HG02973 (cell line): ENCODE measurements at regions not wholly inside any gene's neighbourhood (a gene's known extent, or its start where the extent isn't known, plus 50 kb on each side); places are given as distances from the start of the nearest gene placed in this dataset.

ENCODE experiments used
- ATAC-seq: cut with Tn5 transposase; IDR thresholded peaks from one replicate; pipeline ENCODE4 v1.9.1; 2021; ENCODE audit warnings: moderate library complexity; ENCODE audit not compliant: unreplicated experiment

DNA sequence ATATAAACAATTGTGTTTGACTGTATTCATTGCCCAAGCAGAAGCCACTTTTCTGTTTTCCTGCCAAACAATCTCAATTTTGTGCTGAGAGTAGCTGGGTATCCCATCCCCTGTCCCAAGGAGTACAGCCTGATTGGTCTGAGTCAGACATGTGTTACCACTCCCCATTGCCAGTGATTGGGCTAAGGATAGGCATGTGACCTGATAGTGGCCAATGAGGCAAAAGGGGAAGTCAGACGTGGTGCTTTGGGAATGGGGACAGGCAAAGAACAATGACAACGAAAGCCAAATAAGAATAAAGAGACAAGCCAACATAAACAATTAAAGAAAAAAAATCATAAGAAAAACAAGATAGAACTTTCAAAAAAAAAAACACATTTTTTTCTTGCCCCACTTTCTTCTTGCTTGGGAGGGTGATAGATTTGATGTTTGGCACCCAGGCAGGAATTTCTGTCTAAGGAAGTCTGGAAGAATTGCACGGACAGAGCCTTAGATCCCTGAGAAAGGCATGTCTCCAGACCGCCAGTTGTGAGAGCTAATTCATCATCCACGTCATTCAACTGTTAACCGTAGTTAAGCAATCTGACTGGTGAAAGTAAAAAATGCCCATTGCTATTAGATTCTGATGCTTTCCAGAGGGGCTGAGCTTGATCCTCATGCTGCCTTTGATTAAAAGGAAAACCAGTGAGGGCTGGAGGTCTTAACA is 626.6 kb upstream of the TMEM132C start:
- ATAC-seq = no peak

DNA sequence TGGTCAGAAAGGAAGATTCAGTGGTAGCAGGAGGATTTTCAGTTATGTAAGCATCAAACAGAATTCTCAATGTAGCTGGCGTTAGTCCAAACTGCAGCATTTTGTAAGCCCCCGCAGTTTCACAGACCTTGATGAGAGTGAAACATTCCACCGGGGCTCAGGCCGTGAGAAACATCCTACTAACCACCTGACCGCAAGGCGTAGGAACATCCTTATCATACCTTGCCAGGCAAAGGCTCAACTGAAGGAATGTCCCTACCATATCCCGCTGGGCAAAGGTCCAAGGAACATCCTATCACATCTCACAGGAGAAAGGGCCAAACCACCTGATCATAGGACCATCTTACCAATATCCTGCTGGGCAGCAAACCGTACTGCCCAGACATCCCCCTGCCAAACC is 624.8 kb upstream of the TMEM132C start:
- ATAC-seq = no peak

DNA sequence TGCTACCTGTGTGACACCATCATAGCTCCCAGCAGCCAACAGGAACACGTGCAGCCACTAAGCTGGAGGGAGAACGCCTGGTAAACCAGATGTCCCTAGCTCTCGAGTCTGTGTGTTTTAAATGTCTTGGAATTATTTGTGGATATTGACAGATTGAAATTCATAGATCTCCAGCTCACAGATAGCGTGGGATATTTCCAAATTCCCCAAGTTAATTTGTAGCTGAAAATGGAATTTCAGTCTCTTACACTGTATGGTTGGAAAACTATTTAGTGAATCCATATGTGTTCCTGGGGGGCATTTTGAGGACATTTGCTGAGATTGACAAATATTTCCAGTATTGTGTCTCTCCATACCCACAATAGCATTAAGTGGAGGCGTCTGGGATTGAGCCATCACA is 618.6 kb upstream of the TMEM132C start:
- no peak for ATAC-seq

DNA sequence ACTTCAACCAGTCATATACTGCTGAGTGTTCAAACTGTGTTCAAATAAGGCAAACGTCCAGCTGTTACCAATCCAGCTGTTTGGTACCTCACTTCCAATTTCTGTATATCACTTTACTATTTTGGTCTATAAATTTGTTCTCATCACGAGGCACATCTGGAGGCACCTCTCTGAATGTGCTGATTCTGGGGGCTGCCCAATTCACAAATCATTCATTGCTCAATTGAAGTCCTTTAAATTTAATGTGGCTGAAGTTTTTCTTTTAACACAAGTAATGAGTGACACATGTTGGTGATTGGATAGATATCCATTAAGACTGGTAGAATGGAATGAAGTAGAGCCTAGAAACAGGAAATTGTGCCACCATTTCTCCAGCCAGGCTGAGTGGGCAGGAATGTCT is 617.0 kb upstream of the TMEM132C start:
- ATAC-seq = no peak

DNA sequence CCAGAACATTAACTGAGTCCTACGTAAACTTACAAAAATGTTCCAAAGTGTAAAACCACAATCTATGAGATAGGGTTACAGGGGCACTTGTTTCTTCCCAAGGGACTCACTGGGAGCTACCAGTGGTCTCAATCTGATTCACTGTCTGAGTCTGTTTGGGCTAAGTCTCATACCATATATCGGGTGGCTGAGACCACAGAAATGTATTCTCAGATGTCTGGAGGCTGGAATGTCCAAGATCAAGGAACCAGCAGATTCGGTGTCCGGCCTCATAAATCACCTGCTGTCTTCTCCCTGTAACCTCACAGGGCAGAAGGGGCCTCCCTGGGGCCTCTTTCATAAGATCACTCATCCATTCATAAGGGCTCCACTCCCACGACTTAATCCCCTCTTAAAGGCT is 616.3 kb upstream of the TMEM132C start:
- no peak for ATAC-seq

DNA sequence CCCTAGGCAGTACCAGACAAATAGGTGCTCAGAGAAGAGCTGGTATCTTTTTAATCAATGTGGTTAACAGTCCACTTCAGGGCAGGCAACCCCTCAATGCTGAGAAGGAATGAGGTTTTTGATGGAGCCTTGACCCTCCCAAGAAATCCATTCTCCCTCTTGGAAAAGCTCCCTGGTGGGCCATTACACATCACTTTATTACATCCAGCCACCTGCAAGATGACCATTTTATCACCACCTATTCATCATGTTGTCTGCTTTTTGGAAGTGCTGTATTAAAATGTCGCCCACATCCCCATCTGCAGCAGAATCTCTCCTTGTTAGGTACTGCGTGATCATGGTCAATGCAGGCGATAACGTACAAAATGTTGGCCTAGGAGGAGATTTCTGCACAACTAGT is 614.7 kb upstream of the TMEM132C start:
- no peak for ATAC-seq

DNA sequence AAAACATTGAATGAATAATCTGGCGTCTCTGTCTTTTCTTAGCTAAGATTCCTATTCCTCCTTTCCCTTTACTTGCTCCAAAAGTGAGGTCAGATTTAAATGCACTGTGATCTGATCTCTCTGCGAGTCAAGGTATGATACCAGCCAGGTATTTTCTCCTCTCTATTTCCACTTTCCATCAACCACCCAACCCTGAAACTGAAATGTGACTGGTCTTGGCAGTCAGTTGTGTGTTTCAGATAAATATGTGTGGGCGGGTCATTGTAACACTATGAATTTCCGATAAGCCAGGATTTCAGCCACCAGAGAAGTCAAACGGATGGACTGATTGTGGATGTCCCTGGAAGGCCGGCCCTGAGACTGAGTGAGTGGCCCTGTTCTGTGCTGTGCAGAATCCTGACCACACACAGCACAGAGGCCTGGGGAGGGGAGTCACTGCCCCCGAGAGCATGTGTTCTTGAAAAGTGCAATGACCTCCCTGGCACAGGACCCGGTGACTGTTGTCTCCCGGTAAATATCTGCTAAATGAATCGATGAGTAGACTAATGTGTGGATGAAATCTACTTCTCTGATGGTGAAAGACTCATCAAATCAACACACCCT is 612.5 kb upstream of the TMEM132C start:
- ATAC-seq = no peak

DNA sequence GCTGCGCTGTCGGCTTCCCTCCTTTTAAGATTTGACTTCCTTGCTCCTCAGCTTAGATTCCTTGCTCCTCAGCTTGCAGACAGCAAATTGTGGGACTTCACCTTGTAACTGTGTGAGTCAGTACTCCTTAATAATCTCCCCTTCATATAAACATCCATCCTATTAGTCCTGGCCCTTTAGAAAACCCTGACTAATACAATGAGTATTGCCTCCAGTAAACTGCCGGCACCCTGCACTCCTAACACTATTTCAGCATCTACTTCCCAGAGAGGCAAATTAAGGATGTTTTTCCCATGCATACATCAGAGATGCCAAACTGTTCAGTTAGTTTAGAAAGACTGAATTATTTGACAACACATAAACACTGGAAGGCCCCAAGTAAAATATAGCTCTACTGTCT is 611.3 kb upstream of the TMEM132C start:
- ATAC-seq = no peak

DNA sequence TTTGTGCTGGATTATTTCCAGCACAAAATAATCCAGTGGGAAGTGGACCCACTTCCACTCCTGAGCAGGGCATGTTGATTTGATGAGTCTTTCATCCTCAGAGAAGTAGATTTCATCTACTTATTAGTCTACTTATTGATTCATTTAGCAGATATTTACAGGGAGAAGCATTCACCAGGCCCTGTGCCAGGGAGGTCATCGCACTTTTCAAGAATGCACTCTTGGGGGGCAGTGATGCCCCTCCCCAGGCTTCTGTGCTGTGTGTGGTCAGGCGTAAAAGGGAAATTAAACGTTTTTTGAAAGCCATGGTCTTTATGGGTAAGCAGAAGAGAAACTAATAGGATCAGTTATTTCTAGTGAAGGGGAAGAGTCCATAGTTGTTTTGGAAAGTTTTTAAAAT is 610.7 kb upstream of the TMEM132C start:
- no peak for ATAC-seq

DNA sequence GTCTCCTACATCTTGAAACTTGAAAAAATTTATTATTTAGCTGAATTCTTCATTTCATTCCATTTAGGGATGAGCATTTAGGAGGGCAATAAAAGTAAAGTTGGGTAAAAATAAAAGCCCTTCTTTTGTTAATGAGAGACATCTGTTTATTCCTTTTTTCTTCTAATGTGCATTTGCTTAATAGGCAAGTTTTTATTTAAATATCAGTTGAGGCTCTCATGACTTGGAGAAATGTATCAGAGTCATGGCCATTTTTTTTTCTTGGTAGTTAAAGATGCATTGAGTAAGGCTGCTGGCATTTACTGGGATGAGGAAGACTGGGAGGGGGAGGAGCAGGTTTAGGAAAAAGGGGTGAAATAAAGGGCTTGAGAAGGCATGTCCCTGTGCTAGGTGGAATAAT is 609.9 kb upstream of the TMEM132C start:
- no peak for ATAC-seq

DNA sequence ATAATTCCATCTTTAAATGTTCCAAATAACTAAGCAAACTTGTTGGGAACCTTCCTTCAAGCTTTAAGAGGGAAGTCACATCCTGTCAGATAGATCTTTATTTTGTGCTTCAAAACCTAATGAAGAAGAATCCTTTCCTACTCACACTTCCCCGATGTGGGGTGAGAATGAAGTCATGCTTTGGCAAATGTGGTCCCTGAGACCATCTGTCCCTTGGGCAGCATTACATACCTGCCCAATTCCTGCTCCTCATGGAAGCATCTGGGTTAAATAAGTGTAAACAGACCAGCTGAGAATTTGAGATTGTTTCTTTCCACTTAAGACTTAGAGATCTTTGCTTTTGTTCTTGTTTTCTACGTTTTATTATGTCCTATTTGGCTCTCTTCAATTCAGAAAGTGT is 606.0 kb upstream of the TMEM132C start:
- ATAC-seq = no peak

DNA sequence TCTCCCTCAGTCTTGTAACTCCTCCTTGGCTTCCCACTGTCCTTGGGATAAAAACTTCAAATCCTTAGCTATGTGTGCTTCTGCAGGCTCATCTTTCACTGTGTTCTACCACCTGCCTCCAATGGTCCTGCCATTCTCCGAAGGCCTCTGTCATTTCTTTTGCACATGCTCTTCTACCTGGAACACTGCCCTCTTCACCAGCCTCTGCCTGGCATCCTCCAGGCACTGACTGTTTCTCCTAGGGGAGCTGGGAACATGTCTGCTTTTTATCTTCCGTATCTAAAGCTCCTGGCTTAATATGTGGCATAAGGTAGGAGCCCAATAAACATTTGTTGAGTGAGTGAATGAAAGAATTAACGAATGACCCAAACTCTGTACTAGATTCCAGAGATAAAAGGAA is 603.3 kb upstream of the TMEM132C start:
- no peak for ATAC-seq

DNA sequence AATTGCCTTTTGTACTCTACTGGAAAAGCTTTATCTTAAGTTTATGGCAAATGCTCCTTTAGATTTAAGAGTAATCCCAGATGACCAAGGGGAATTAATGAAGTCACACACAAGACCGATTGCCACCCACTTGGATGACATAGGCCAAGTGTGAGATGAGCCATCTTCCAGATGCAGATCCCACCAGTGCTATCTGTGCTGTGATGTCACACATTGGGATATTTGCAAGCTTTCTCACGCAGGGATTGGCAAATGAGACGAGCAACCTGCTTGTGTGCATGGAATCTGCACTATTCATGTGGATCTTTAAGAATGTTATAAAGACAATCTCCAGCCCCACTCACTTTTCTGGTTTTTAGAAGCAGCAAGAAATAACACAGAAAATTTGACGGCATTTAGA is 602.1 kb upstream of the TMEM132C start:
- no peak for ATAC-seq

DNA sequence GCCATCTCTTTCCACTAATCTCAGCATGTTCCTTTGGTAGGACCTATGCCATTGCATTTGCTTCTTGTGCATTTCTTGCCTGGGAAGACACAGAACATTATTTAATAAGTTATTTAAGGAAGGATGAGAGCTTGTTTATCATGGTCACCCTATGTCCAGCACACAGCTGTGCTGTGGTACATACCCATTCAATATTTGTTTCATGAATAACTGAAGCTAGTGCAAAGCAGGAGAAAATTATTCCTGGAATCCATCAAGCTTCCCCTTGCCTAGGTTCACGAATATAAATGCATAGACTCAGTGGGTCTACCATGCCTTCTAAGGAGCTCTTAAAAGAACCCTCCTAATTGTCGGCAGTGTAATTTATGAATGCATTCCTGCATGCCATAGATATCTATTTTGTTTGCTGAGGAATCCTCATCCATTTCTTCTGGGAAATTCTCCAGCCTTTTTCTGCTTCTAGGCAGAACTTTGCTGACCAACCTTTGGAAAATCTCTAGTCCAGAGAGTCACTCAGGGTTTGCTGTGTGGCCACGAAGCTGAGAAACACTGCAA is 599.8 kb upstream of the TMEM132C start:
- no peak for ATAC-seq

DNA sequence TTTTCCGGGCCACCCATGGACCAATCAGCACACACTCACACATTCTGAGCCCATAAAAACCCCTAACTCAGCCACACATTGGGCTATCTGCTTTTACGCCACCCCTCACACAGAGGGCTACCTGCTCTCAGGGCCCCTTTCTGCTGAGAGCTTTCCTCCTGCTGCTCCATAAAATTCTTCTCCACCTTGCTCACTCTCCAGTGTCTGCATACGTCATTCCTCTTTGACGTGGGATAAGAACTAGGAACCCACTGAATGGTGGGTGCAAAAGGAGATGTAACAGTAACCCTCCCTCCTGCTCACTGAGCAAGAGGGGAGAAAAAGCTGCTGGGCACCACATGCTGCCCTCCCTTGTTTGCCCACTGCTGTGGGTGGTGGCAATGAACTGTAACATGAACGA is 596.7 kb upstream of the TMEM132C start:
- no peak for ATAC-seq

DNA sequence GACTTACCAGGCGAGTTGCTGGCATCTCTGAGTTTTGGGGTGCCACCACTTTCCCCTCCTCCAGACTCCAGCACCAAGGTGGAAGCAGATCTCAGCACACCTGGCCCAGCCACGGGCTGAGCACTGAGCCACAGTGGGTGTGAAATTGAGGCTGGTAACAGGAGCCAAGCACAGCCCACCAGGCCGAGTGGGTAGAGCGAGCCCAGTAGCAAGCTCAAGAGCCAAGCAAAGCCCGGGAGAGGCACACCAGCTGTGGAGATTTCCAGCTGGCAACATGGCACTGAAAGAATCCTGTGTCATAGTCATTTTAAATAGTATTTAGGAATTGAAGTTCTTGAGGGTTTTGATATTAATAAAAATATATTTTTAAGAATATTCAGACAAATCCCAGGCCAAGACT is 596.2 kb upstream of the TMEM132C start:
- ATAC-seq = no peak

DNA sequence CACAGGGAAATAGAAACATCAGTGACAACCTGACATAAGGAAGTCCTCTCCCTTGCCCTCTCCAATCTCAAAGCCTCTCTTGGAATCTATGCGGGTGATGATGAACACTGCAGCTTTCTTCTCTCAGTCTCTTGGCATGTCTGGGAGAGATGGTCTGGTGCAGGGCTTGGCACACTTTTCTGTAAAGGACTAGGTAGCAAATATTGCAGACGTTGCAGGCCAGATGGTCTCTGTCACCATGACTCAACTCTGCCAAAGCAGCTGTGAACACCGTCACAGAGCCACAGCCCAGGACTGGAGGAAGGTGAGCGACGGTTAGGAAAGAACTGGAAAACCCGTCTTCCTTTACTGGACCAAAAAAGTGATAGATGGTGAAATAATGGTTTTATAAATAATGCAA is 591.0 kb upstream of the TMEM132C start:
- ATAC-seq = no peak

DNA sequence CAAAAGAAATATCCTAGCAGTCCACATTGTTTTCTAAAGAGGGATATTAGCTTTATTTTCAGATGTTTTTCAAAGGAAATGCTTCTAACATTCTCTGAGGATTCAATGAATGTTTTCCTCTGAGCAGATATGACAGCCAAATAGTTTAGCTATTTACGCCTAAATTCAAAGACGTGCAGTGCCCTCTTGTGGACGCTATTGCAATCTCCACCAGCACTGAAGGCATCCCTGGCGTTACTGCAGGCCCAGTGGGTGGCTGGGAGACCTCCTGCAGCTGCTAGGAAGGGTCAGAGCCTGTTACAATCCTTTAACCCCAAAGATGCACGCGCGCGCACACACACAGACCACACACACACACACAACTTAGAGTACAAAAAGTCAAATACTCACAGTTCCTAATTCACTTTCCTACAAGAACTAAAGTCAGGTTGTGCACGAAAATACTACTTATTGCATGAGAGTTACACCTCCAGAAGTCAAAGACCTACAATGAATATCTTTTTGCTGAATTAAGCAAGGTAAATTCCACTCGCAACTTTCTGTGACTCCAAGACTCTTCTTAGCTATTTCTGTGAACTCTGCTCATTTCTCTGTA is 589.3 kb upstream of the TMEM132C start:
- no peak for ATAC-seq

DNA sequence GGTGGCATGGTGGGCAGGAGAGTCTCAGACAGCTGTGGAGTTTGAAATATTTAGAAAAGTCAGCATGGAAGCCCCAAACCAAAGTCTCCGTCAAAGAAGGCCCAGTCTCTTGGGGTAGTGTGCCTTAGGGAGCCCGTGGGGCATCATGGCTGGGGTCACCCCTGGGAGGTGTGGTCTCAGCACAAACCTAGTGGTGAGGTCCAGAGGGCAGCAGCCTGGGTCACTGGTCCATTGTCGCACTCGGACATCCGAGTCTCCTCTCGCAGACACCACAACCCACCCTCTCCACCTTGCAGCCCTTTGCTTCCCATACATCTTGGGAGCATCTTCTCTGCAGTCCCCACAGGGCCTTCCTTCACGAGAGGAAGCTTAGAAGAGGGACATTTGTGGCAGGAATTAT is 588.0 kb upstream of the TMEM132C start:
- no peak for ATAC-seq

DNA sequence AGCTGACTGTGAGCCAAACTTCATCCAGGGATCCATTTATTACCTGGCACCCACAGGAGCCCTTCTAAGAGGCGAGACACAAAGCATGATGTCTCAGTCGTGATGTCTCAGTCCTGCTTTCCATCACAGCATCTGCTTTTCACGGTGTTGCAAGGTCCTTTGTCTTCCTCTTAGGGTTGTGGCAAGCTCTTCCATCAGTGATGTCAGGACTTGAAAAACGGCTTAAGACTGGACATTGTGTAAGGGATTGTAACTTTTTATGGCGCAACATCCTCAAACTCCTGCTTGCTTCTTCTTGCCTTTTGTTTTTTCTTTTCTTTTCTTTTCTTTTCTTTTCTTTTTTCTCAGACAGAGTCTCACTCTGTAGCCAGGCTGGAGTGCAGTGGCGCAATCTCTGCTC is 586.5 kb upstream of the TMEM132C start:
- no peak for ATAC-seq

DNA sequence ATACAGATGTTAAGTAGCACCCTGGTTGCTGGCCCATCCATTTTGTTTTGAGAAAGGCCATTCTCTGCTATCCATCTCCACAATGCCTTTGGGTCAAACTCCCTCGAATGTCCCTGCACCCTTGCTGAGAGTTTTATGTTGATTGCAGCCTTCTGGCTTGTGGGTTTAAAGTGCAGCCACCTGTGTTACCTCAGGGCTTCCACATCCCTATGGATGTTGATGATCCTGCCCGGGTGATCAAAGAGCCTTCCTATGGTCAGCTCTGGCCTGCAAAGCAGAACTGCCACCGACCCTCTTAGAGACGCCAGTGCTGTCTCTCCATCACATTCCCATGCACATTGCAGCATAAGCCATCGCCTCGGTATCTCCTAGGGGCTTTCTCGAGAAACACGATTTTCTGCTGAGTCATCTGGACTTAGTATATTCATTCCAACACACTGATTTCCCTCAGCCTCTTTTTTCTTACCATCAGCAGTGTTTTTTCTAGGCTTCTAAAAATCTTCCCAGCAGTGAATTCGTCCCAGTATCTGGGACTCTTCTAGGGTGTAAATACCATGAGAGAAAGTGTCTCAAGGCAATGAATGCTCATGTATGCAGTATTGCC is 585.7 kb upstream of the TMEM132C start:
- ATAC-seq = no peak

DNA sequence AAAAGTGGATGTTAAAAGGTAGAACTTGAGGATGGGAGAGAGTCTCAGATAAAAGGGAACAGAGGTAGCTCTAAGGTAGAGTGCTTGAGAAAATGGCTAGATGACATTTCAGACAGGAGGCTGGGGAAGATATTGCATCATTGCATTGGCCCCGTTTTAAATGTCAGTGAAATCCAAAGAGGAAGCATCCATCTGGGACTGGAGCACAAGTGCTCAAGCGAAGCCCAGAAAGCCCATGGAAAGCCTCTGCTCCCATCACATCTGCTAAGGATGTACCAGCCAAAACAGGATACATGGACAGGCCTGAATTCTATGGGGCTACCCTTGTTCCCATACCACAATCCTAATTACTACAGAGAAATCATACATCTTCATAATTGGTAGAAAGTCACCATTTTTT is 581.5 kb upstream of the TMEM132C start:
- no peak for ATAC-seq
